Pancreas (tissue), 10 donors: ENCODE measurements at regions not wholly inside any gene's neighbourhood (a gene's known extent, or its start where the extent isn't known, plus 50 kb on each side); places are given as distances from the start of the nearest gene placed in this dataset.
A peak's percentile ranks its signal among the peaks of the same experiment; 100 is the strongest.

Experiments
- ATAC-seq, 4 donors: fragments of 200-7000 bp; cut with Tn5 transposase; one replicate each; pipeline versions ENCODE4 v1.8.0 to v1.9.1; 2020; ENCODE audit warnings: mild to moderate bottlenecking in 4 of 4, moderate library complexity in 4 of 4
- DNase-seq, 6 donors: peaks; one replicate each; pipeline ENCODE4 v3.0.0-alpha.2; 2020
- FAIRE-seq: peaks from 2 replicates; lab custom pipeline; 2012; peaks lifted over from hg19 to GRCh38; lab: Jason Lieb, UNC
- H3K27ac ChIP-seq, 4 donors: fragments of 200-600 bp; sonication (generic); 1 replicate in 3 of 4; 2 replicates in 1 of 4; pipeline versions ENCODE4 v1.5.0 to v1.8.0; 2020
- H3K27me3 ChIP-seq, 4 donors: fragments of 200-600 bp; one replicate each; pipeline ENCODE4 v1.8.0; 2021
- H3K36me3 ChIP-seq, 3 donors: fragments of 200-600 bp; sonication (generic) in 1 of 3; one replicate each; pipeline versions ENCODE4 v1.5.0 to v1.8.0; 2020 to 2021
- H3K4me1 ChIP-seq, 3 donors: fragments of 200-600 bp; one replicate each; pipeline ENCODE4 v1.8.0; 2021
- H3K4me3 ChIP-seq, 4 donors: fragments of 200-600 bp; sonication (generic) in 2 of 4; one replicate each; pipeline versions ENCODE4 v1.5.0 to v1.8.0; 2020 to 2021
- H3K9me3 ChIP-seq, 4 donors: fragments of 200-600 bp; one replicate each; pipeline ENCODE4 v1.8.0; 2021
- WGBS, 2 donors: extraction: QIAGEN DNeasy Blood & Tissue Kit; methylation state at CpG; one replicate each; pipeline ENCODE4 v1.1.7; 2013; 5-methylcytosine and 5-hydroxymethylcytosine counted together
- intact Hi-C, 3 donors: fragments of 100-400 bp; cut with DNase I; formaldehyde crosslinking; loops; one replicate each; pipeline versions ENCODE4 v1.11.1 to v1.14.2; 2022
- TF ChIP-seq, protein P1 (sequence below), 4 donors: fragments of 200-600 bp; sonication (generic) in 3 of 4; IDR thresholded peaks; one replicate each; pipeline versions ENCODE4 v1.5.0 to v1.8.0; 2021; ENCODE audit warnings: antibody characterized with exemption in 4 of 4
- donor health status: healthy with polysubstance abuse.
- donor health status: DM: no; HTN: no; CAD: no; lungs with moderate emphysema.
- donor health status: DM: no; HTN: no; CAD: no.
- donor health status: control.
- donor health status: control.
- donor health status: Bipolar disorder and iron deficiency.
- donor health status: DM: yes; HTN: yes; CAD: no.
- donor health status: DM: no; HTN: no; CAD: no.
- donor health status: DM: no; HTN: no; CAD: no.
- donor health status: DM: yes; HTN: yes; CAD: no.

- 68 to 72% methylated on average over 19 of the region's 19 CpGs for WGBS, 2 donors
- Histone ChIP-seq H3K4me3 (no peak overlapping the region), H3K27ac (no peak overlapping the region), H3K36me3 (no peaks in the 10 kb centered on the region), H3K4me1 (no peaks in the 10 kb centered on the region), H3K27me3 (no peaks in the 10 kb centered on the region), H3K9me3 (no peaks in the 10 kb centered on the region)
- TF ChIP-seq, protein P1, sequence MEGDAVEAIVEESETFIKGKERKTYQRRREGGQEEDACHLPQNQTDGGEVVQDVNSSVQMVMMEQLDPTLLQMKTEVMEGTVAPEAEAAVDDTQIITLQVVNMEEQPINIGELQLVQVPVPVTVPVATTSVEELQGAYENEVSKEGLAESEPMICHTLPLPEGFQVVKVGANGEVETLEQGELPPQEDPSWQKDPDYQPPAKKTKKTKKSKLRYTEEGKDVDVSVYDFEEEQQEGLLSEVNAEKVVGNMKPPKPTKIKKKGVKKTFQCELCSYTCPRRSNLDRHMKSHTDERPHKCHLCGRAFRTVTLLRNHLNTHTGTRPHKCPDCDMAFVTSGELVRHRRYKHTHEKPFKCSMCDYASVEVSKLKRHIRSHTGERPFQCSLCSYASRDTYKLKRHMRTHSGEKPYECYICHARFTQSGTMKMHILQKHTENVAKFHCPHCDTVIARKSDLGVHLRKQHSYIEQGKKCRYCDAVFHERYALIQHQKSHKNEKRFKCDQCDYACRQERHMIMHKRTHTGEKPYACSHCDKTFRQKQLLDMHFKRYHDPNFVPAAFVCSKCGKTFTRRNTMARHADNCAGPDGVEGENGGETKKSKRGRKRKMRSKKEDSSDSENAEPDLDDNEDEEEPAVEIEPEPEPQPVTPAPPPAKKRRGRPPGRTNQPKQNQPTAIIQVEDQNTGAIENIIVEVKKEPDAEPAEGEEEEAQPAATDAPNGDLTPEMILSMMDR (IDR thresholded peaks at IDR 0.05), result no peak
- FAIRE-seq (no peak), DNase-seq (no peak), ATAC-seq (no peak)
- intact Hi-C loops, result no loop called here
Observed at GRCh38 chr6:51553246-51554015, 534.0 kb downstream of the PKHD1 start.

GRCh38 chr6:51554029-51554428, 533.4 kb downstream of the PKHD1 start:
- FAIRE-seq, result no peak
- no peak for DNase-seq
- intact Hi-C loops, result no loop called here
- H3K4me3 ChIP-seq, result no peak overlapping the region
- WGBS, 2 donors, result 59 to 60% methylated on average over 3 of the region's 3 CpGs
- H3K9me3 ChIP-seq, result no peaks in the 10 kb centered on the region
- no peaks in the 10 kb centered on the region for H3K27me3 ChIP-seq
- no peaks in the 10 kb centered on the region for H3K4me1 ChIP-seq
- TF ChIP-seq, protein P1 (IDR thresholded peaks at IDR 0.05), result no peak
- no peak for ATAC-seq
- no peaks in the 10 kb centered on the region for H3K36me3 ChIP-seq
- no peak overlapping the region for H3K27ac ChIP-seq

DNA sequence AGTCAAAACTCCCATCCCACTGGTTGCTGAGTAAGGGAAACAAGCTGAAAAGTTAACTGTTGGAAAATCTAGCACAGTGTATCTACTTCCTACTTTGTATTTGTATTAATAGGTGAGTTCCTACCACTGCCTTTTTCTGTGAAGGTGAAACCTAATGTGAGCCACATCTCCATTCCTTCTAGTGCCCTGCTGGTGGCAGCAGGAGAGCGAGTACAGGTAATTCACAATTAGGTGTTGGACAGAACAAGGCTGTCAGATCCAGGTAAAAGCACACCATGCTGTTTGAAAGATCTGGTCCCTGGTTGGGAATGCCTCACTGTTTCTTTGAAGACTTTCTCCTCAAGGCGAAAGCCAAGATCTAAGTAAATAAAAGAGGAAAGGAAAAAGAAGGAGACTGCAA, 528.4 kb downstream of the PKHD1 start:
- TF ChIP-seq, protein P1 (IDR thresholded peaks at IDR 0.05), result no peak
- peak in 1 of 6 donors; percentile 20 for DNase-seq
- peak in 3 of 4 donors; percentile 68 to 76 (median 69) for ATAC-seq
- no peak overlapping the region for H3K4me3 ChIP-seq
- H3K4me1 ChIP-seq, result no peaks in the 10 kb centered on the region
- H3K36me3 ChIP-seq, result no peaks in the 10 kb centered on the region
- no peaks in the 10 kb centered on the region for H3K27me3 ChIP-seq
- intact Hi-C loops, result no loop called here
- no peak for FAIRE-seq
- H3K27ac ChIP-seq, result no peak overlapping the region
- WGBS, 2 donors, result 42 to 50% methylated on average over 2 of the region's 2 CpGs
- no peaks in the 10 kb centered on the region for H3K9me3 ChIP-seq

- FAIRE-seq (no peak), DNase-seq (no peak), ATAC-seq (no peak)
- TF ChIP-seq, protein P1 (IDR thresholded peaks at IDR 0.05), result no peak
- intact Hi-C loops, result no loop called here
- H3K4me1 ChIP-seq, result no peaks in the 10 kb centered on the region
- no peak overlapping the region for H3K4me3 ChIP-seq
- no peaks in the 10 kb centered on the region for H3K9me3 ChIP-seq
- H3K27me3 ChIP-seq, result no peaks in the 10 kb centered on the region
- WGBS, 2 donors, result 52 to 69% methylated on average over 1 of the region's 1 CpG
- H3K27ac ChIP-seq, result no peak overlapping the region
- H3K36me3 ChIP-seq, result no peaks in the 10 kb centered on the region
Observed at GRCh38 chr6:51562198-51562597, 525.2 kb downstream of the PKHD1 start.
